Ovary (tissue), 3 donors: ENCODE measurements at regions not wholly inside any gene's neighbourhood (a gene's known extent, or its start where the extent isn't known, plus 50 kb on each side); places are given as distances from the start of the nearest gene placed in this dataset.

Experiments
- CTCF ChIP-seq, 3 donors: fragments of 450-650 bp in 2 of 3; fragments of 200-600 bp in 1 of 3; IDR thresholded peaks; one replicate each; pipeline versions ENCODE4 v1.5.1 to v1.8.0; 2016 to 2022; ENCODE audit warnings: antibody characterized with exemption in 3 of 3, mild to moderate bottlenecking in 1 of 3
- EP300 ChIP-seq: sonication (generic); formaldehyde crosslinking; IDR thresholded peaks from one replicate; pipeline ENCODE4 v1.6.1; 2017; ENCODE audit warnings: antibody characterized with exemption
- POLR2A ChIP-seq: fragments of 450-650 bp; IDR thresholded peaks from one replicate; pipeline ENCODE4 v1.6.1; 2017; ENCODE audit warnings: antibody characterized with exemption, mild to moderate bottlenecking, moderate library complexity
- donor health status: DM: no; HTN: no; CAD: no.

- TF ChIP-seq POLR2A (no peak), CTCF (IDR thresholded peaks at IDR 0.05) (no peak), EP300 (no peak)
Observed at GRCh38 chr6:165721356-165721755, 58.3 kb upstream of the PDE10A start.
